ENCODE measurements at regions not wholly inside any gene's neighbourhood (a gene's known extent, or its start where the extent isn't known, plus 50 kb on each side); places are given as distances from the start of the nearest gene placed in this dataset.
A peak's percentile ranks its signal among the peaks of the same experiment; 100 is the strongest.

DNA sequence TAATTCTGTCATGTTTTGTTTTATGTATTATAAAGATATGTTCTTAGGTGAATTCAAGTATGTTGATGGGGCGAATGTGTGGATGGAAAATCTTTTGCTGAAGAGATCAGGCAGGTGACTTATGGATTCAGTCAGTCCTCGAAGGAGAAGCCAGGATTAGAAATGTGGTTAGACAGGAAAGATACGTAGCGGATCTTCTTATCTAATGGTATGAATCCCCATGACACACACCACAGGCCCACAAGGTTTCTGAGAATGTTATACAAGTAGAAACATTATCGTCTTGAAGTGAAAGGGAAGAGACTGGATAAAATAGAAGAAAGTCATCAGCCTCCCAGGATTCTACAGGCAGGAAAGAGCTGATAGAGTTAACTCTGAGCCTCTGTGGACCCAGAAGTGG, 69.0 kb upstream of the RFXAP start:
- DNase-seq, result no peak

DNA sequence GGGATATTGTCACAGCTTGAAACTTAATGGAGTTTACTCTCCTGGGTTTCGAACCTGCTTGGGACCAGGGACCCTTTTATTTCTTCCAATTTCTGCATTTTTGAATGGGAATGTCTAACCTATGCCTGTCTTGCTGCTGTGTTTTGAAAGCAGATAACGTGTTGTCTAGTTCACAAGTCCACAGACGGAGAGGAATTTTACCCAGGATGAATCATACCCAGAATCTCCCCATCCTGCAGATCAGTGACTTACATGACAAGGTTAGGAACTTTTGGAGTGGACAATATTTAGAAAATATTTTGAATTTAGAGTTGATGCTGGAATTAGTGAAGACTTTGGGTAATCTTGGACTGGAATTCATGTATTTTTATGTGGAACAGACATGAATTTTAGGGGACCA, 68.6 kb upstream of the RFXAP start:
- DNase-seq, result no peak

DNA sequence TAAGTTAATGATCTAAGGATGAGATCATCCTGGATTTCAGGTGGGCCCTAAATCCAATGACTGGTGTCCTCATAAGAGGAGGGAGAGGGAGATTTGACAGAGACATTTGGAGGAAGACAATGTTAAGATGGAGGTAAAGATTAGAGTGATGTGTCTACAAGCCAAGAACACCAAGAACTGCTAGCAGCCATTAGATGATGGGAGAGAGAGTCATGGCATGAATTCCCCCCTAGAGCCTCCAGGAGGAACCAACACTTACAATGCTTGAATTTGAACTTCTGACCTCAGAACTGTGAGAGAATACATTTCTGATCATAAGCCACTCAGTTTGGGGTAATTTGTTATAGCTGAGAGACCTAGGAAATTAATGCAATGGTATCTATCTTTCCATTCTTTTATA, 68.1 kb upstream of the RFXAP start:
- DNase-seq, result no peak

DNA sequence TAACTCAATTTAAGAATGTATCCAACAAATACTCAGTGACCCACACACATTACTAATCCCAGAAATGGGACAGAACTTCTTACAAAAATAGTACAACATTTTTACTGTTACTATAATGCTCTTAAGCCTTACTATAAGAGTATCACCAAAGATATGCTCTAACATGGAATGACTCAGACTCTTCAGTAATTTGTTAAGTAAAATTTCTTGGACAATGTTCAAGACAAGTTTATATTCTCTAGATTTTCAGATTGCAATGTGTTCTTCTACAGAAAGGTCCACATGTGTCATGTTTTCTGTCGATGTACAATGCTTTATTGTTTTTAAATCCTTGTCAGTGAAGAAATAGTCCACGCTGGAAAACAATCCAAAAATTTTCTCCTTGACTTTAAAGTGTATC, 66.3 kb upstream of the RFXAP start:
- no peak for DNase-seq

DNA sequence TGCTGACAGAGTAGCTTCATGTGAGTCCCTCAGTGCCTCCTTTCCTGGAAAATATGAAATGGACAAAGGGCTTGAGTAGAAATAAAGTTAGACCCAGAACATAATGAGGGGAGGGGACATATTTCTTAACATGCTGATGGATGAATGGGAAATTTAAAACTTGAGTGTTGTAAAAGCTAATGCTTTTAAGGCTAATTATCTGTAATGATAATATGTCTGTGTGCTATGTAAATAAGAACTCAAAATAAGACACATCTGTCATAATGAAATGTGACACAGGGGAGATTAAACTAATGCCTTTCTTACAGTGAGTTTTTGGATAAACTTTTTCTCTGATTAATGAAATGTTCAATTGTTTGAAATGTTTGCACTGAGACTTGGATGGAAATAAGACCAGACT, 65.8 kb upstream of the RFXAP start:
- DNase-seq, result no peak

DNA sequence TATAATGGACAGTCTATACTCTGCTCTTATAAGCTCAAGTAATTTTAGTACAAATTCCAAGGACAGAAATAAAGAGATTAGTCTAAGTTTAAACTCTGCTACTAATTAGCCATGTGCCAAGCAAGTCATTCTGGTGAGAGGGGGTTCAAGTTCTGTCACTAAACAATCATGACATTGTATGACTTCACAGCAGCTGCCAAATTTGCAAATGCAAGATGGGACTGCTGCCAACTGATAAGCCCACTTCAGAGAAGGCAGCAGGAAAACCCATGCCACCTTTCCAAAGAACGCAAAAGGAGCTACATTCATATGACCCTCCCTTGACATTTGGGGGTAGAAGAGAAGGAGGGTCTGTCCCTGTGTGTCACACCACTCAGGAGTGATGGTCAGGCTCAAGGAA, 60.7 kb upstream of the RFXAP start:
- no peak for DNase-seq

DNA sequence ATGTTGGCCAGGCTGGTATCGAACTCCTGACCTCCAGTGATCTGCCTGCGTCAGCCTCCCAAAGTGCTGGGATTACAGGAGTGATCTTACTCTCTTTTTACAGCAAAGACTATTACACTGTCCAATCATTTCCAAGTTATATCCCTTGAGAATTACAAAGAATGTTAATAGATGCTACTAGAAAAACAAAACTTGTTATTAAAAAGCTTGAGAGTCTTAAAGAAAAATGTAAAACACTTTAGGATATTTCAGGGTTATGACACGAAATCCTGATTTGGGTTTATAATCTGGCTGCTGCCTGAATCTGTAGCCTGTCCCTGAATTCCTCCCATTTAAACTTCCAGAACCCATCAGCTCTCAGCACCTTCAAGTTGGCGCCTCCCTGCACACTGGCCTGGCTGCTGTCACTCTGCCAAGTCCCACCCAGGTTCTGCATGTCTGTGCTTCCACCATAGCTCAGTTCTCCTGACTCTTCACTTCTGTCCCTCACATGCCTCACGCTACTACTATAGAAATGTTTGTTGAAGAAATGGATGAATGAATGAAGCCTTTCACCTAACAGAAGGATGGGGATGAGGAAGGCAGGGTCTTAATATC, 55.8 kb upstream of the RFXAP start:
- DNase-seq, result no peak

DNA sequence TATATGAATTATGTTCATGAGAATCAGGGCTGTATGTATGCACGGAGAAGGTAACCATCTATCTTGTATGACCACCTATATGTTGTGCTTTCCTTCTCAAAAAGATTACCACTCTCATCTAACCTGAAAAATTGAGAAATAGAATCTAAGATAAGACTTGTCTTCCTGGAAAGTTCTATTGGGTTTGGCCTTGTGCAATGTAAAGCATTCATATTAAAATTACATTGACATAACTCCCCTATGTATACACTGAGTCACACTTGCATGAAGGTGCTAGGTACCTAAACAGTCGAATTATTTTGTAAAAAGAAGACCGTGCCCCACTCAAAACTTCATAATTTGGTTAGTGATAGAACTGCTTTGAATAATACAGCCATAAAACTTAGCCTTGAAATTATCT, 54.5 kb upstream of the RFXAP start:
- DNase-seq, result no peak

DNA sequence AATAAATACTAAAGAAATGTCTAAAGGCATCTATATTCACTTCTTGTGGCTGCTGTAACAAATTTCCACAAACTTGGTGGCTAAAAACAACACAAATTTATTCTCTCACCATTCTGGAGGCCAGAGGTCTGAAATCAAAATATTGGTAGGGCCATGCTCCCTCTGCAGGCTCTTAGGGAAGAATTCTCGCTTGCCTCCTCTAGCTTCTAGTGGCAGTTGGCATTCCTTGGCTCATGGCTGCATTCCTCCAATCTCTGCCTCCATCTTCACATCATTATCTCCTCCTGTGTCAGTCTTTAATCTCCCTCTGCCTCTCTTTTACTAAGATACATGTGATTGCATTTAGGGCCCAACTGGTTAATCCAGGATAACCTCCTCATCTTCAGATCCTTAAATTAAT, 54.1 kb upstream of the RFXAP start:
- no peak for DNase-seq

DNA sequence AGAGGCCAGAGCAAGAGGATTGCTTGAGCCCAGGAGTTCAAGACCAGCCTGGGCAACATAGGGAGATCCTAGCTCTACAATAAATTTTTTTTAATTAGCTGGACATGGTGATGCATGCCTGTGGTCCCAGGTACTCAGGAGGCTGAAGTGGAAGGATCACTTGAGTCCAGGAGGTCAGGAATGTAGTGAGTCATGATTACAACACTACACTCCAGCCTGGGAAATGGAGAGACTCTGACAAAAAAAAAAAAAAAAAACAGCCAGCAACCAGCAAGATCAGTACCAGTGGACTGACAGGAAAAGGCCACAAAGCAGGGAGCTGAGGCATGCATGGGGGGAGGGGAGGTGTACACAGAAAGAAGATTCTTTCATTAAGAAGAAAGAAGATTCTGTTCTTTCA, 52.7 kb upstream of the RFXAP start:
- no peak for DNase-seq

DNA sequence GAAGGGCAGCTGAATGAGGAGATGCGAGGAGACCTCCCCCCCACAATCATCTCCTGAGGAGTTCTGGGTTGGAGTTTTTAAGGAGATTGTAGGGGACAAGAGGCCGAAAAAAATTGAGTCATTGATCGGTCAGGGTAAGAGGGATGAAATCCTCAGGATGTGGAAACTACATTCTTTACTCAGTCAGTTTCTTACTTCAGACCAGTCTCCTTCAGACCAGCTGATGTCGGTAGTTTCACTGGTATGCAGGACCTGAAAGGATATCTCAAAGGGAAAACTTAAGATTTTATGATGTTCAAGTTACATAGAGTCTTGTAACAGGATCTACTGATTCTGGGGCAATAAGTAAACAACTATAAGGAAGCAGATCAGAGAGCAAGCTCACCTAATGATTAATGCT, 51.7 kb upstream of the RFXAP start:
- no peak for DNase-seq

DNA sequence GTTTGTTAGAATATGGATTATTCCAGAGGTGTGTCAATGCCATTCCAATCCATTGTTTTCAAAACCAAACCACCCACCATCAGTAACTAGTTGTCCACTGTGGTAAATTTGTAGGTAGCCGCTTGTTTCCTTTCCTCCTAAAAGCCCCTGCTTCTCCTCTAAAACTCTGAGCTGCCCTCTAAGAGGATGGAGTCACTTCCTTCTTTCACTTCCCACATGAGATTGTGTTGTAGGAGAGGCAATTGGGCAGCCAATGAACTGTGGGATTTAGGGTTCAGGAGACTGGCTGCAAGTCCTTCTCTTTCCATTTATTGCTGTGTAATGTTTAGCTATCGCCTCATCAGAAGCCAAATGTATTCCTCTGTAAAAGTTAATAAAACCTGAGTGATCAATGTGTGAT, 49.9 kb upstream of the RFXAP start:
- peak; percentile 10 to 65 (median 36) for DNase-seq
